Activated T-cell treated with anti-CD3 and anti-CD28 coated beads, Interleukin-2, amount 50 U/mL, for 72 hours (primary cell): ENCODE measurements at regions not wholly inside any gene's neighbourhood (a gene's known extent, or its start where the extent isn't known, plus 50 kb on each side); places are given as distances from the start of the nearest gene placed in this dataset.
"Not testable (repeated sequence)": the region's sequence is repeated elsewhere in the genome, so short reads cannot be mapped to it uniquely, and the experiment has no call there.

ENCODE experiments used
- ATAC-seq, 2 donors: fragments of 150-1000 bp; cut with Tn5 transposase; replicated peaks in 1 of 2; 2 replicates each; pipeline ENCODE4 v1.10.0; 2021; ENCODE audit warnings: moderate library complexity in 2 of 2, mild to moderate bottlenecking in 1 of 2
- DNase-seq, 2 donors: peaks; one replicate each; pipeline ENCODE4 v3.0.0; 2021 to 2022; ENCODE audit warnings: mixed read lengths in 1 of 2
- H3K27ac Mint-ChIP-seq: one replicate; pipeline ENCODE4 v1.8.0; 2022; ENCODE audit warnings: mild to moderate bottlenecking, moderate library complexity, mixed read lengths
- H3K27me3 Mint-ChIP-seq: one replicate; pipeline ENCODE4 v1.8.0; 2022; ENCODE audit warnings: low read depth, mixed read lengths
- H3K36me3 Mint-ChIP-seq, 2 donors: one replicate each; pipeline ENCODE4 v1.8.0; 2022; ENCODE audit warnings: mixed read lengths in 2 of 2, mild to moderate bottlenecking in 1 of 2; ENCODE audit not compliant: insufficient read depth in 2 of 2
- H3K4me1 Mint-ChIP-seq: one replicate; pipeline ENCODE4 v1.8.0; 2022; ENCODE audit warnings: low read depth, mixed read lengths
- H3K4me3 Mint-ChIP-seq, 2 donors: one replicate each; pipeline ENCODE4 v1.8.0; 2022; ENCODE audit warnings: mild to moderate bottlenecking in 2 of 2, mixed read lengths in 2 of 2, moderate library complexity in 2 of 2
- H3K9me3 Mint-ChIP-seq, 2 donors: one replicate each; pipeline ENCODE4 v1.8.0; 2022; ENCODE audit warnings: mixed read lengths in 2 of 2

- not testable (repeated sequence) for H3K27me3 Mint-ChIP-seq, ATAC-seq, H3K9me3 Mint-ChIP-seq, H3K36me3 Mint-ChIP-seq, DNase-seq
- Mint-ChIP-seq H3K4me1 (peaks cover 12% of the 10 kb centered on the region), H3K27ac (peak overlapping the region; percentile 84), H3K4me3 (peak overlapping the region; percentile 28 to 63)
These were observed 294.7 kb upstream of the TEKT4 start for GRCh38 chr2:94576486-94576885.

- not testable (repeated sequence) for H3K9me3 Mint-ChIP-seq, H3K36me3 Mint-ChIP-seq, H3K27ac Mint-ChIP-seq, ATAC-seq, H3K27me3 Mint-ChIP-seq, DNase-seq
- H3K4me3 Mint-ChIP-seq: peak overlapping the region in 1 of 2 donors; percentile 37
- peaks cover 12% of the 10 kb centered on the region for H3K4me1 Mint-ChIP-seq
These were observed 294.1 kb upstream of the TEKT4 start for GRCh38 chr2:94577160-94577559.

- not testable (repeated sequence) for H3K36me3 Mint-ChIP-seq, H3K27me3 Mint-ChIP-seq, DNase-seq, H3K9me3 Mint-ChIP-seq, ATAC-seq, H3K27ac Mint-ChIP-seq, H3K4me3 Mint-ChIP-seq
- peaks cover 12% of the 10 kb centered on the region for H3K4me1 Mint-ChIP-seq
These were observed 292.0 kb upstream of the TEKT4 start for GRCh38 chr2:94579221-94579620.

DNA sequence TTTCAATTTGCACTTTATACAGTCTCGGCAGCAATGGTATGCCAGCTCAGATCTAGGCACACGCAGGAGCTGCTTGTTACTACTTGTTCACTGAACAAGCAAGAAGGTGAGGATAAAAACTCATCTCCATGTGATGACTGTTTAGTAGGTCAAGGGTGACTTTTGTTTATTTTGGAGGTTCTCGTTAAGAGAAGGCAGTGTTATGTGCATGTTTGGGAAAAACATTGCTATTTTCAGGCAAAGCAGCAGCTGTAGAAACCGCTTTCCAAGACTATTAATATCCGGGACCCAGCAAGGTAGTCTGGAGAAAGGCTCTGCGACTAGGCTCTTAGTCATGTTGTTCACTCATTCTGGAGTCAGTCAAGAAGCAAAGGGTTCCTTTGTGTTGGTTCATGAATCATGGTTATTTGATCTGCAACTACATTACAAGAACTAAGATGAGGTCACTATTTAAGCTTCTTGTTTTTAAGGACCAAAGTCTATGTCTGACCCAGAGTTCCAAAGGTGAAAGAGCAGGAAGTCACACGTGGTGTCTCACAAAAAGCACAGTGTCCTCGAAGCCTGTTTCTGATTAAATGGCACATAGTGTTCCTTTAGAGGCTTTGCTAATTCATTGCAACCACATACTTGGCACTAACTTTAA lies 288.0 kb upstream of the TEKT4 start:
- not testable (repeated sequence) for H3K27ac Mint-ChIP-seq, H3K9me3 Mint-ChIP-seq, DNase-seq, ATAC-seq, H3K36me3 Mint-ChIP-seq, H3K27me3 Mint-ChIP-seq, H3K4me3 Mint-ChIP-seq, H3K4me1 Mint-ChIP-seq

DNA sequence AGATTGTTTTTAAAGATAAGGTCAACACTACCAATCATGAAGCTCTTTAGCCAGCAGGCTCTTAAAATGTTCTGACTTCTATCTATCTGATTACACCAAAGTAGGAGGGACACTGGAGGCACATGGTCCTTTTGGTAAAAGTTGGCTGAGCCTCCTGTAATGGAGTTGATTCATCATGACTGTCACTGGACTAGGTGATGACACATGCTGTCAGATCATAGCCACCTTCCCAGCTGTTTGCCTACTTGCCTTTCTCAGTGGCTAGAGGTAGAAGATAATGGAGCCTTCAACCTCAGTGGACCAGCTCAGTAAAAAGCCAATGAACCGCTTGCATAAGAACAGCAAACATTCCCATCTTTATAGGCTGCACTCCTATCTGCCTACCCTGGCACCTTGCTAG lies 286.7 kb upstream of the TEKT4 start:
- ATAC-seq, H3K27me3 Mint-ChIP-seq, H3K9me3 Mint-ChIP-seq, H3K27ac Mint-ChIP-seq, H3K36me3 Mint-ChIP-seq, H3K4me1 Mint-ChIP-seq, H3K4me3 Mint-ChIP-seq: not testable (repeated sequence)
- peak in 1 of 2 donors; percentile 3 for DNase-seq

DNA sequence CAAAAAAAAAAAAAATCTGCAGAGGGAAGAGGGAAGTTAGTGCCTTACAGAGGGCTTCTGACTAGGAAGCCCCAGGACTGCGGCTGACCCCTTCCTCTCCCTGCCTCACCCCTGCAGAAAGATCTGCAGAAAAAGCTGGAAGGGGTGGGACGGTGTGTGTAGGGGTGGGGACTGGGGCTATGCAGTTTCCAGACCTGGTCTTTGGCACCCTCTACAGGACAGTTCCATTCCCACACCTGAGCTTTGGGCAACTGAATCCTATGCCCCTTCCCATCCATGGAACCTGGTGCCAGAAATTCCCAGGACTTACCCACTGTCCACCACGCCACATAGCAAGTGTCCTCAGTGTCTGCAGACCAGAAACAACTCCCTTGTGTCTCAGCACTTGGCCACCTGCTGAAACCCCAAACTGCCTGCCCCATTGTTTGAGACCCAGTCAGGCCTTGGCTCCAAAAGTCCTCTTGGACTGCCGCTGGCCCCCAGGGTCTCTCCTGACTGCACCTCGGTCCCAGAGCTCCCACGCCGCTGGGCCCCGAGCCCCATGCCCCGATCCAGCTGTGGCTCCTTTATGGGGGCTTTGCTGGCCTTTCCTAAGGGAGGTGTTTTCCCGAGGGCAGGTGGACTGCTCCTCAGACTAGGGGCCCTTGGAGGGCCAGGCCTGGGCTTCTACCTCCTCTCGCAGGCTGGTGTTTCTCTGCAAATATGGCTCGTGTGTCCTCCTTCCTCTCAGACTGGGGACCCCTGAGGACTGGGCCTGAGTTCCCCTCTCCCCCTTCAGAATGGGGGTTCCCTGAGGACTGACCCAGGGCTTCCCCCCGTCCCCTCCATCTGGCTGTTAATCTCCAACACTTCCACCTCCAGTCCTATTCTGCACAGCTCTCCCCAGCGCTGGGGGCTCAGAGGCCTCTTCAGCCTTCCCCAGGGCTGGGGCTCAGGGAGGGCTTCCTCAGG lies 284.9 kb upstream of the TEKT4 start:
- DNase-seq: peak; percentile 15 to 25
- not testable (repeated sequence) for H3K4me3 Mint-ChIP-seq, H3K36me3 Mint-ChIP-seq, H3K4me1 Mint-ChIP-seq, H3K27ac Mint-ChIP-seq, ATAC-seq, H3K9me3 Mint-ChIP-seq, H3K27me3 Mint-ChIP-seq

GRCh38 chr2:94587042-94587441 lies 284.2 kb upstream of the TEKT4 start:
- not testable (repeated sequence) for H3K27me3 Mint-ChIP-seq, H3K9me3 Mint-ChIP-seq, H3K27ac Mint-ChIP-seq, H3K36me3 Mint-ChIP-seq, H3K4me1 Mint-ChIP-seq, ATAC-seq, DNase-seq, H3K4me3 Mint-ChIP-seq

DNA sequence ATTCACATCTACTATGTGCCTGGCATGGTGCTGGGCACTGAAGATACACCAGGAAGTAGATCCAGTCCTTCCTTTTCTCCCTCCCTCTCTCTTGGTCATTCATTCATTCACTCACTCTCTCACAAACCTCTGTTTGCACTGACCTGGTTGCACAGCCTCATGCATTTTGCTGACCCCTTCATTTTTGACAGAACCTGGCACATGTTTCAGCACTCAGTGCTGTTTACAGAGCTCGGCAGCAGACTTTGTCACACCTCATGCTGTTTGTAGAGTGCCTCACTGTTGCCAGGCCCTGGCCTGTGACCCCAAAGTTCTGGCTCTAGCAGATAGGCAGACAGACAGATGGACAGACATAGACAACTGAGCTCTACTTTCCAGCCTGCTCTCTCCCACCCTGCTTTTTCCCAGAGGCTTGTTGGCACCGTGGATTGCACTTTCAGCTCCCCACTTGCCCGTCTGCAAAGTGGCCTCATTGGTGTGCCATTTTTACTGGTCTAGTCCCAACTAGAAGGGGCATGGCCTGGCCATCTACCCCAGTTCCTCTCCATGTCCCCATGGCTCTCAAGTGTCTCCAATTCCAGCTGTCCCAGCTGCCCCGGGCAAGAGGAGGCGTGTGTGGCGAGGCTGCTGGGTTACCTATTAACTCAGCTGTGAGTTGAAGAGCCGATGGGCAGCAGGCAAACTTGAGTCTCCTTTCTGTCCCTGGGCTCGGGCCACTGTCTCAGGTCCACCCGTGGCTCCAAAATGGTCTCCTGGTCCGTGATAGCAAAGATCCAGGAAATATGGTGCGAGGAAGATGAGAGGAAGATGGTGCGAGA lies 277.0 kb upstream of the TEKT4 start:
- H3K4me1 Mint-ChIP-seq, H3K4me3 Mint-ChIP-seq, DNase-seq, H3K27ac Mint-ChIP-seq, H3K36me3 Mint-ChIP-seq, H3K9me3 Mint-ChIP-seq, ATAC-seq, H3K27me3 Mint-ChIP-seq: not testable (repeated sequence)

DNA sequence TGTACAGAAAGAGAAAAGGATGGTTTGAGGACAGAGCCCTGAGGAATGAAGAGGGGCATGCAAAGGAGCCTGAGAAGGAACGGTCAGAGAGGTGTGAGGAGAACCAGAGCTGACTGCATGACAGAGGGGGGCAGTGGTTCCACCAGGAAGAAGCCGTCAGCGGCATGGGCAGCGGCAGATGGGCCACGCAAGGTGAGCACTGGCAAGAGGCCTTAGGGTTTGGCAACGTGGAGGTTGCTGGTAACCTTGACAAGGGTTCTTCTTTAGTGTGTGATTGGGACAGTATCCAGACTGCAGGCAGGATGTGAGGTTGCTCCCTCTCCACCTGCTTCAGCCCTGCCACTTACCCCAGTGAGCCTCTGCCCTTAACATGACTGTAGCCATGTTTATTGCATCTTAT lies 275.3 kb upstream of the TEKT4 start:
- not testable (repeated sequence) for ATAC-seq, H3K27me3 Mint-ChIP-seq, H3K36me3 Mint-ChIP-seq, H3K9me3 Mint-ChIP-seq, DNase-seq, H3K4me1 Mint-ChIP-seq, H3K27ac Mint-ChIP-seq, H3K4me3 Mint-ChIP-seq

- H3K27me3 Mint-ChIP-seq, H3K9me3 Mint-ChIP-seq, H3K36me3 Mint-ChIP-seq, DNase-seq, H3K4me1 Mint-ChIP-seq, H3K4me3 Mint-ChIP-seq, ATAC-seq, H3K27ac Mint-ChIP-seq: not testable (repeated sequence)
These were observed 273.0 kb upstream of the TEKT4 start for GRCh38 chr2:94598075-94598713.

DNA sequence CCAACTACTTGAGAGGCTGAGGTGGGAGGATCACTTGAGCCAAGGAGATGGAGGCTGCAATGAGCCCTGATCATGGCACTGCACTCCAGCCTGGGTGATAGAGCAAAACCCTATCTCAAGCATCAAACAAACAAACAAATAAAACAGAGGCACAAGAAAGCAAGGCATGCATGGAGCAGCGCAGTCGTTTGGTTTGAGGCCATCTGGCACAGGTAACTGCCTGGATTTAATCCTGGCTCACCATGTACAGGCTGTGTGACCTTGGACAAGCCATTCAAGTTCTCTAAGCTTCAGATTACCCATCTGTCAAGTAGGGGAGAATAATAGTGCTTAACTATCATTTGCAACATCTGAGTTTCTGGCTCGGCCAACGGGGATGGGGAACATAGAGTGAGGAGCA lies 270.3 kb upstream of the TEKT4 start:
- ATAC-seq, H3K27me3 Mint-ChIP-seq, DNase-seq, H3K4me1 Mint-ChIP-seq, H3K27ac Mint-ChIP-seq, H3K4me3 Mint-ChIP-seq, H3K9me3 Mint-ChIP-seq, H3K36me3 Mint-ChIP-seq: not testable (repeated sequence)

- Mint-ChIP-seq H3K4me3 (no peak overlapping the region), H3K27me3 (no peaks in the 10 kb centered on the region), H3K4me1 (no peaks in the 10 kb centered on the region), H3K9me3 (no peaks in the 10 kb centered on the region), H3K27ac (no peak overlapping the region), H3K36me3 (no peaks in the 10 kb centered on the region)
- ATAC-seq (no peak), DNase-seq (no peak)
These were observed 268.8 kb upstream of the TEKT4 start for GRCh38 chr2:94602466-94602865.
